ENCODE measurements at regions not wholly inside any gene's neighbourhood (a gene's known extent, or its start where the extent isn't known, plus 50 kb on each side); places are given as distances from the start of the nearest gene placed in this dataset.

DNA sequence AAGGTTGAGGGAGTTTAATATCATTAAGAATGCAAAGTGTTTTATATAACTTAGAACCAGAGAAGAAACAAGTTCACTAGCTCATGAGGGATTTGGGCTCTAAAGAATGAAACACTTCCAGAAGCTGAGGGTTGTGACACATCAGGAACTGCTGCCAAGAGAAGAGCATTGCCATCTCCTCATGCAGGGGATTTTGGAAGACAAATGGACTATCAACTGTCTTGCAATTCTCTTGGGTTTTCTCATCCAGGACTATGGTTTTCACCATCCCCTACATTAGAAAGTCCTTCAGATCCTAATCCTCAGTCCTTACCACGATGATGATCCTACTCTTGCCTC, 59.7 kb upstream of the KL start:
- Histone ChIP-seq H3K27ac (no peak overlapping the region), H3K9me3 (no peaks in the 10 kb centered on the region), H3K4me1 (no peaks in the 10 kb centered on the region), H3K27me3 (ENCODE audit: insufficient read depth in 3 of 3, low read length in 2 of 3) (peaks cover 0 to 4% (median 0%) of the 10 kb centered on the region in 3 donors), H3K4me3 (no peak overlapping the region), H3K36me3 (ENCODE audit: insufficient read depth in 1 of 2, low read depth in 1 of 2) (no peaks in the 10 kb centered on the region)
- WGBS, 3 donors = 20 to 50% (median 29%) methylated on average over 1 of the region's 1 CpG
- DNase-seq (no peak), ATAC-seq (no peak)
- intact Hi-C loops (cut with DNase I) = no loop called here
- TF ChIP-seq, protein P1, sequence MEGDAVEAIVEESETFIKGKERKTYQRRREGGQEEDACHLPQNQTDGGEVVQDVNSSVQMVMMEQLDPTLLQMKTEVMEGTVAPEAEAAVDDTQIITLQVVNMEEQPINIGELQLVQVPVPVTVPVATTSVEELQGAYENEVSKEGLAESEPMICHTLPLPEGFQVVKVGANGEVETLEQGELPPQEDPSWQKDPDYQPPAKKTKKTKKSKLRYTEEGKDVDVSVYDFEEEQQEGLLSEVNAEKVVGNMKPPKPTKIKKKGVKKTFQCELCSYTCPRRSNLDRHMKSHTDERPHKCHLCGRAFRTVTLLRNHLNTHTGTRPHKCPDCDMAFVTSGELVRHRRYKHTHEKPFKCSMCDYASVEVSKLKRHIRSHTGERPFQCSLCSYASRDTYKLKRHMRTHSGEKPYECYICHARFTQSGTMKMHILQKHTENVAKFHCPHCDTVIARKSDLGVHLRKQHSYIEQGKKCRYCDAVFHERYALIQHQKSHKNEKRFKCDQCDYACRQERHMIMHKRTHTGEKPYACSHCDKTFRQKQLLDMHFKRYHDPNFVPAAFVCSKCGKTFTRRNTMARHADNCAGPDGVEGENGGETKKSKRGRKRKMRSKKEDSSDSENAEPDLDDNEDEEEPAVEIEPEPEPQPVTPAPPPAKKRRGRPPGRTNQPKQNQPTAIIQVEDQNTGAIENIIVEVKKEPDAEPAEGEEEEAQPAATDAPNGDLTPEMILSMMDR (IDR thresholded peaks at IDR 0.05) = no peak

GRCh38 chr13:32960626-32961025, 55.6 kb upstream of the KL start:
- TF ChIP-seq, protein P1 (IDR thresholded peaks at IDR 0.05) = no peak
- Histone ChIP-seq H3K27me3 (ENCODE audit: insufficient read depth in 3 of 3, low read length in 2 of 3) (peaks cover 0 to 5% (median 0%) of the 10 kb centered on the region in 3 donors), H3K36me3 (ENCODE audit: insufficient read depth in 1 of 2, low read depth in 1 of 2) (no peaks in the 10 kb centered on the region), H3K4me3 (no peak overlapping the region), H3K4me1 (no peaks in the 10 kb centered on the region), H3K9me3 (no peaks in the 10 kb centered on the region), H3K27ac (no peak overlapping the region)
- DNase-seq (no peak), ATAC-seq (no peak)
- intact Hi-C loops (cut with DNase I) = no loop called here
- WGBS, 3 donors = 30 to 44% (median 37%) methylated on average over 4 of the region's 4 CpGs

- 100% methylated on average over 1 of the region's 1 CpG for WGBS, 3 donors
- H3K4me1 ChIP-seq = no peaks in the 10 kb centered on the region
- H3K27ac ChIP-seq = no peak overlapping the region
- intact Hi-C loops (cut with DNase I) = no loop called here
- no peak overlapping the region for H3K4me3 ChIP-seq
- TF ChIP-seq, protein P1 (IDR thresholded peaks at IDR 0.05) = no peak
- H3K9me3 ChIP-seq = no peaks in the 10 kb centered on the region
- DNase-seq (no peak), ATAC-seq (no peak)
- no peaks in the 10 kb centered on the region for H3K36me3 ChIP-seq (ENCODE audit: insufficient read depth in 1 of 2, low read depth in 1 of 2)
- H3K27me3 ChIP-seq (ENCODE audit: insufficient read depth in 3 of 3, low read length in 2 of 3) = peaks cover 0 to 5% (median 0%) of the 10 kb centered on the region in 3 donors
Observed at GRCh38 chr13:32961724-32962123, 54.5 kb upstream of the KL start.

DNA sequence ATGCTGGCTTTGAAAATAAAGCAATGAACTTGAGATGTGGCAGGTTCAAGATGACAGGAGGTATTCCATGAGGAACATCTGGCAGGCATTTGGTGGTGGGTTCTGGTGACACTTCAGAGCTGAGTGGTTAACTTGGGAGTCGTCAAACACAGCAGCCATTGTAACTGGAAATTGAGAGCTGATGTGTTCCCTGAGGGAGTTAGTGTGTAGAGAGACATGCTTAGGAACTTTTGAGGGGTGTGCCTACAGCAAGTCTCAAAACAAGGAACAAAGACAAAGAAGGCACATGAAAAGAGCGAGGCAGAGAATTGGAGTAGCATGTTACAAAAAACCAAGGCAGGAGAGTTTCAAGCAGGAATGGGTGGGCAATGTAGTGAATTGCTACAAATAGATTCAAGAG, 53.9 kb upstream of the KL start:
- intact Hi-C loops (cut with DNase I) = no loop called here
- no peak overlapping the region for H3K27ac ChIP-seq
- H3K4me3 ChIP-seq = no peak overlapping the region
- TF ChIP-seq, protein P1 (IDR thresholded peaks at IDR 0.05) = no peak
- H3K36me3 ChIP-seq (ENCODE audit: insufficient read depth in 1 of 2, low read depth in 1 of 2) = no peaks in the 10 kb centered on the region
- H3K4me1 ChIP-seq = no peaks in the 10 kb centered on the region
- ATAC-seq = no peak
- 88 to 100% (median 94%) methylated on average over 2 of the region's 2 CpGs for WGBS, 3 donors
- peaks cover 0 to 5% (median 0%) of the 10 kb centered on the region in 3 donors for H3K27me3 ChIP-seq (ENCODE audit: insufficient read depth in 3 of 3, low read length in 2 of 3)
- DNase-seq = no peak
- no peaks in the 10 kb centered on the region for H3K9me3 ChIP-seq

DNA sequence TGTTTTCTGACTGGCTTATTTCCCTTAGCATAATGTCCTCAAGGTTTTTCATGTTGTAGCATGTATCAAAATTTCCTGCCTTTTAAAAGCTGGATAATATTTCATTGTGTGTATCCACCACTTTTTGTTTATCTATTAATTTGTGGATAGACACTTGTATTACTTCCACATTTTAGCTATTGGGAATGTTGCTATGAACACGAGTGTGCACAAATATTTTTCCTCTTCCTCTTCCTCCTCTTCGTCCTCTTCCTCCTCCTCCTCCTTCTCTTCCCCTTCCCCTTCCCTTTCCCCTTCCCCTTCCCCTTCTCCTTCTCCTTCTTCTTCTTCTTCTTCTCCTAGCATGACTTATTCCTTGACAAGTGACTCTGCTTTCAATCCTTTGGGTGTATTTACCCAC, 51.2 kb upstream of the KL start:
- no peak for ATAC-seq
- Histone ChIP-seq H3K27me3 (ENCODE audit: insufficient read depth in 3 of 3, low read length in 2 of 3) (peaks cover 0 to 2% (median 0%) of the 10 kb centered on the region in 3 donors), H3K27ac (no peak overlapping the region), H3K4me3 (no peak overlapping the region), H3K4me1 (no peaks in the 10 kb centered on the region), H3K36me3 (ENCODE audit: insufficient read depth in 1 of 2, low read depth in 1 of 2) (no peaks in the 10 kb centered on the region), H3K9me3 (no peaks in the 10 kb centered on the region)
- no peak for DNase-seq
- TF ChIP-seq, protein P1 (IDR thresholded peaks at IDR 0.05) = no peak
- intact Hi-C loops (cut with DNase I) = no loop called here
- WGBS, 3 donors = 75 to 83% (median 75%) methylated on average over 2 of the region's 2 CpGs

Data from psoas muscle (tissue), 7 donors.